Stimulated activated CD4-positive, alpha-beta T cell treated with anti-CD3 and anti-CD28 coated beads, Interleukin-4, amount 100 ng/mL, for 1 hour (primary cell): ENCODE measurements at regions not wholly inside any gene's neighbourhood (a gene's known extent, or its start where the extent isn't known, plus 50 kb on each side); places are given as distances from the start of the nearest gene placed in this dataset.

ENCODE experiments used
- DNase-seq: peaks from one replicate; pipeline ENCODE4 v3.0.0-alpha.2; 2020

DNA sequence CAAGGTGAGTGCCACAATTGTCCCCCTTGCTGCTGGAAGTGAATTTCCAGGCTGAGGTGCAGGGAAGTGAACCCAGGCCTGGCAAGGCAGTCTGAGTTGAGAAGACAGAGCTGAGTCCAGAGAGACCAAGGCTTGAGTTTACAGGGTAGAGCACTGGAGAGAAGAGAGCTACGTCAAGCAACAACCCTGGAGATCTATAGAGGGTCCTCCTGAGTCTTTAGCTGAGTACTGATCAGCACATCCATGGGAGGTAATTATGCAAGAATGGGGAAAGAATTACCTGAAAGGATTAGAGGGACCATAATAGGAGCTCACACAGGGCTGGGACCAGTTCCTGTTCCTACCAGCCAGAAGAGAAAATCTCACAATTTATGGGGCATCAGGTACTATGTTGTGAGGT, 190.7 kb downstream of the NEDD1 start:
- no peak for DNase-seq

- no peak for DNase-seq
Measured at GRCh38 chr12:97109441-97109840, 202.4 kb downstream of the NEDD1 start.

DNA sequence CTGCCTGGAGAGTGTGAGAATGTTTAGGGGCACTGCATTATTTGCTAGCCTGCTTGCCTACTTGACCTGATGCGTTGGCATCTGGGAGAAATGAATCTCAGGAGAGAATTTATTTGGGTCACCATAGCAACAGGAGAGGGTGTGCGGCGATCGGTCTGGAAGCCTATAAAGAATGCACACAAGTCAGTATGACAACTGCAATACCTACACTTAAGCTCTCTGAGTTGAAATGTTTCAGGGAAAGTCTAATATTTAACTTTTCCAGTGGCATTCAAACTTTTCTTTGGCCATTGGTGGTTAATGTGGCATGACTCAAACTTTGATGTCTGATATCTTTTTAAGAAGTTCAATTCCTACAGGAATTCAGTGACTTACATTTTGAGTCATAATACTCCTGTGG, 205.1 kb downstream of the NEDD1 start:
- DNase-seq = no peak

DNA sequence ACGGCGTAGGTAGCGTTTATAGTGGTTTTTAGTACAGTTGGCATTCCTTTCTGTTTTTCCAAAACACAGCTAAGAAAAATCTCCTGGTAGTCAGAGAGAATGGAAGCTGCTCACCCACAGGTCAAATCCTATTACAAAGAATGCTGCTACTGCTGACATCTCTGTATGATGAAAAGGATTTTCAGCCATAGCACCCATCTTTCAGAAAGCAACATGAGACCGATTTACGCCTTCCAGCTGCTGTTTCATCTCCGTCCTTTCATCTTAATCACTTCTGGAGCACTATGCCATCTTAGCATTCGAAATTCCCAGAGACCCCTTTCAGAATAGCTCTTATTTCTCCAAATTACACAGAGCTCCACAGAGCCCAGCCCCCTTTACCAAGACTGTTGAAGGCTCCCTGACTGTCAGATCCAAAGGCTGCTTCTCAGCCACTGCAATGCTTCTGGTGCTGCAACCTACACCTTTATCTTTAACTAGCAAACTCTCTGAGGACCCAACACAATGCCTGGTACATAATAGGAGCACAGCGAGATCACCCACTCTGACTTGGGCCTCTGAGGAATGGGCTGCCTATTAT, 211.8 kb downstream of the NEDD1 start:
- no peak for DNase-seq

GRCh38 chr12:97127061-97127460, 220.0 kb downstream of the NEDD1 start:
- DNase-seq = no peak

DNA sequence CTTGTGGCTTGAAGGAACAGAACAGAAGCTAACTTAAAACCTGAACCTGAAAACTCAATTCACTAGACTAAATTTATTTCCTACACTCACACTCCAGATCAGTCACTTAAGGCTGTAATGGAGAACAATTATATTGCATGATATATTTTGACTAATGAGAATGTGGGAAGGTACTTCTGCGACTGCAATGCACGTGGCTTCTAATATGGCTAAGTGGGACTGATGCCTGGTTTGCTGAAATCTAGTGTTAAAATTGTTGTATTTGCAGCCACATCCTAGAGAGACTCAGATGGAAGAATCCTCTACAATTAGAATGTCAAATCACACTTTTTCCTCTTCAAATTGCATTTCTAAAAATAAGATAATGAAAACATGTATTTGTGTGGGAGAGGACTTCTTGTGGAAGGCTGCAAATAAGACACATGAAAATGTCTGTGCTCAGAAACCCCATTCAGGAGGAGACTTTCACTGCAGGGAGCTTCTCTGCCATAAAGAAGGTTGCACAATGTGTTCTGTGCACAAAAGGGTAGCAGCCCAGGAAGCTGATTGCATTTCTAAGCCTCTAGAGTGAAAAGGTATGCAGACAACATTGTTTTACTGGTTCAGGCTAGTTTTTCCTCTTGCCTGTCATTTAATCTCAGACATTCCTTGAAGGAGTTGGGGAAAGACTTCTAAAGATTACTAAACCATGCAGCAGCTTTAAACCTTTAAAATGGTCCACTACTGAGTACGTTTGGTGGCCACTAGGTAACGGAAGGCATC, 224.3 kb downstream of the NEDD1 start:
- no peak for DNase-seq

DNA sequence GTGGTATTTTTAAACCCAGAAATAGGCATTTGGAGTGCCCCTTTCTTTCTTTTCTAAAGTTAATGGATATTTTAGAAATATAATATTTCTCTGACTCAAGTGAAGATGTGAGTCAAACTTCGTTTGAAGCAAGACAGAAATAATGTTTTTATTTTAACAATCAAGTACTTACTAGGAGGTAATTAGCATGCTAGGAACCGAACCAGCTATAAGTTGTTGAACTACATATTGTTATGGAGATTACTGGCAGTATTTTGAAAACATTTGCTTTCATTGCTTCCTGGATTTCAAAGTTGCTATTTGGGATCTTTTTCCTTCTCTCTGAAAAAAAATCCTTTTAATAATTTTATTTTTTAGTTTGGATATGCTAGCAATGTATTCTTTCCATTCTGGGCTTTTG, 225.2 kb downstream of the NEDD1 start:
- no peak for DNase-seq

- DNase-seq = no peak
Measured at GRCh38 chr12:97134495-97134894, 227.4 kb downstream of the NEDD1 start.

DNA sequence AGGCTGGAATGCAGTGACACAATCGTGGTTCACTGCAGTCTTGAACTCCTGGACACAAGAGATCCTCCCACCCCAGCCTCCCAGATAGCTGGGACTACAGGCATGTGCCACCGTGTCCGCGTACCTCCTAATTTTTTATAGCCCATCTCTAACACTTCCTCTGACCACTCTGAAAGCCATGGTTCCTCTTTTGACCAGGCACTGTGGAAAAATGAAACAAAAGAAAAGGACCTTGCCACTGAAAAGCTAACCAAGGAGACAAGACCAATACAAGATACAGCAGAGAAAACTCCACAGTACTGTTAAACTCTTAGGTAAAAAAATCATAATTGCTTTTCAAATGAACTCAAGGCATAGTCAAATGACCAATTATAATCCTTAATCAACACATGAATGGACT, 233.3 kb downstream of the NEDD1 start:
- no peak for DNase-seq

GRCh38 chr12:97142737-97143410, 235.8 kb downstream of the NEDD1 start:
- no peak for DNase-seq

DNA sequence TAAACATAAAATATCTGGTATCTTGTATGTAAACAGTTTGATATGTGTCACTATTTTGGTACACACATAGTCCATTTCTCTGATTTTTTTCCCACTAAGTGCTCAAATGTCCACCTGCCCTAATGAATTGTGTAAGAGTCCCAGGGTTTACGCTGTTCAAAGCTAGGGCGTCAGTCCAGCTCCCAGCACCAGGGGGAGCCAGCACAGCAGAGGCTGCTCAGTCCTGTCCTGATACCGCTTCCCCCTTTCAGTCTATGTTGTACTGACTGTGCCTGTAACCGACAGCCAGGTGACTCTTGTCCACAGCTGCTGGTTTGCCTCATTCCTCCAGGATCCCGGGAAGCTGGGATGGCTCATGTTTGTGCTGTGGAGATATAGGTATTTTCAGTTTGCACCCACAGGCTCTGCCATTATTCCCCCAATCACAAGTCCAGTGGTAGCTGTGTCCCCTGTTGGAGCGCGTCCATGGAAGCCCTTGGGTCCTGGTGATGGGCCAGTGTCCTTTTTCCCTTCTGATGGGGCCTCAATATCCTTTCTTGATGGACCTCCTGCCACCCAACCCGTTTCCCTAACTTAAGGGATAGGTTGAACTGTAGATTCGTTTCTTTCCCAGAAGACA, 242.0 kb downstream of the NEDD1 start:
- DNase-seq = peak; percentile 50

- no peak for DNase-seq
Measured at GRCh38 chr12:97151481-97151880, 244.4 kb downstream of the NEDD1 start.

GRCh38 chr12:97159377-97159776, 252.3 kb downstream of the NEDD1 start:
- no peak for DNase-seq

GRCh38 chr12:97160277-97160676, 253.2 kb downstream of the NEDD1 start:
- DNase-seq = no peak

GRCh38 chr12:97162173-97162572, 255.1 kb downstream of the NEDD1 start:
- no peak for DNase-seq

DNA sequence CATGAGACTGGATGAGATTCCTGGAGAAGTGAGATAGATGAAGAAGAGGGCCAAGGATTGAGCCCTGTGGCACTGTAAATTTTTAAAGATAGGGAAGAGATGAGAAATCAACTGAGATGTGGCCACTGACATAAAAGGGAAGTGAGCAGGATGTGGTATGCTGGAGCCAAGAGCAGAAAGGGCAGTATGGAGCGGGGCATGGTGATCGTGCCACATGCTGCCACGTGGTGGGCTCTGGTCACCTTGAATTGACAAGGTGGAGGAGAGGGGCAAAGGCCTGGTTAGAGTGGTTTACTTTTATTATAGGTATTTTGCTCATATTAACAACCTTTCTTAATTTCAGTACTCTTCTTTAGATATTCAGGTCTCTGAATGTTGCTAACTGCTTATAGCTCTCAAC, 257.9 kb downstream of the NEDD1 start:
- no peak for DNase-seq

- DNase-seq = no peak
Measured at GRCh38 chr12:97167598-97167997, 260.5 kb downstream of the NEDD1 start.

GRCh38 chr12:97168804-97169203, 261.7 kb downstream of the NEDD1 start:
- DNase-seq = no peak

GRCh38 chr12:97169889-97170567, 263.0 kb downstream of the NEDD1 start:
- no peak for DNase-seq

GRCh38 chr12:97173688-97174410, 266.8 kb downstream of the NEDD1 start:
- no peak for DNase-seq

GRCh38 chr12:97177481-97177880, 270.4 kb downstream of the NEDD1 start:
- DNase-seq = no peak

DNA sequence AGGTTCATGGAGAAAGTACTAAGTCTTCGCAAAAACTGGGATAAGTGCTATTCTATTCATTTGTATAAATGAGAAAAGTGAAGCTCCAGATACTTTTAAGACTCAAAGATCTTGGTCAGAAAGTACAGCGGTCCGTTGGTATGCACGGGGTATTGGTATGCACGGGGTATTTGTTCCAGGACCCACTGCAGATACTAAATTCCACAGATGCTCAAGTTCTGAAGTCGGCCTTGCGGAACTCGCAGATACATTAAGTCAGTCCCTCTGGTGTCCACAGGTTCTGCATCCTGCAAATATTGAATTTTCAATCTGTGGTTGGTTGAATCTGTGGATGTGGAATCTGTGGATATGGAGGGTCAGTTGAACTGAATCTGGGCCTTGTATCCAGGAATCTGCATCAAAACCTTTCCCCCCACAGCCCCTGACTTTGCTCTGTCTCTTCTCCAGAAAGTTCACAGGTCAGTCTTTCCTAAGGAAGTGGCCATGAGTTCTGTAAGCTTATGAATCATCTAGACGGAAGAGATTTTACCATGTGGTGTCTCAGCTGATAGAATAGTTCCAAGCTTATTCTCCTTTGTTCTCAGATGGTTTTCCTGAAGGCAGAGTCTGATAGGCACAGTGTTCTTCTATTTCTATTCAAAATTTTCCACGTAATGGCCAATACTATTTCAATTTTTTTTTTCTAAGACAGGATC, 274.7 kb downstream of the NEDD1 start:
- DNase-seq = no peak
